Transverse colon (tissue), 4 donors: ENCODE measurements at regions not wholly inside any gene's neighbourhood (a gene's known extent, or its start where the extent isn't known, plus 50 kb on each side); places are given as distances from the start of the nearest gene placed in this dataset.

Source experiments
- CTCF ChIP-seq, 5 experiments: fragments of 200-600 bp in 3 of 5; fragments of 450-650 bp in 2 of 5; sonication (generic) in 3 of 5; IDR thresholded peaks; 1 replicate in 2 of 5; 2 replicates in 3 of 5; pipeline ENCODE4 v1.5.1; 2016 to 2017; ENCODE audit warnings: antibody characterized with exemption in 5 of 5, inconsistent platforms in 3 of 5, mild to moderate bottlenecking in 2 of 5, moderate library complexity in 1 of 5
- EP300 ChIP-seq: sonication (generic); formaldehyde crosslinking; IDR thresholded peaks from one replicate; pipeline ENCODE4 v1.6.1; 2017; ENCODE audit warnings: antibody characterized with exemption, low read depth
- POLR2A ChIP-seq: fragments of 450-650 bp; IDR thresholded peaks from one replicate; pipeline ENCODE4 v1.6.1; 2016; ENCODE audit warnings: antibody characterized with exemption, mild to moderate bottlenecking, moderate library complexity
- POLR2AphosphoS5 ChIP-seq, 3 donors: sonication (generic); formaldehyde crosslinking; IDR thresholded peaks; one replicate each; pipeline ENCODE4 v1.6.1; 2016; ENCODE audit warnings: antibody characterized with exemption in 3 of 3

- no peak for TF ChIP-seq CTCF (IDR thresholded peaks at IDR 0.05)
- TF ChIP-seq POLR2A, result no peak
- no peak for TF ChIP-seq POLR2AphosphoS5 (IDR thresholded peaks at IDR 0.05)
- TF ChIP-seq EP300, result no peak
These were observed 96.7 kb downstream of the RFLNA start for GRCh38 chr12:124391340-124392261.
